Cardiac fibroblast (primary cell): ENCODE measurements at regions not wholly inside any gene's neighbourhood (a gene's known extent, or its start where the extent isn't known, plus 50 kb on each side); places are given as distances from the start of the nearest gene placed in this dataset.
"Not testable (repeated sequence)": the region's sequence is repeated elsewhere in the genome, so short reads cannot be mapped to it uniquely, and the experiment has no call there.

Experiments used
- DNase-seq, 2 donors: peaks; one replicate each; pipeline versions ENCODE4 v3.0.0 to v3.0.0-alpha.2; 2010; ENCODE audit warnings: low read depth in 2 of 2
- H3K4me3 ChIP-seq, 2 donors: replicated peaks in 1 of 2; 1 replicate in 1 of 2; 2 replicates in 1 of 2; pipeline ENCODE4 v1.5.1; 2011; ENCODE audit warnings: low read depth in 2 of 2, low read length in 2 of 2, mild to moderate bottlenecking in 2 of 2, moderate library complexity in 1 of 2
- TF ChIP-seq, protein P1 (sequence below): IDR thresholded peaks from one replicate; pipeline ENCODE4 v1.5.1; 2011; ENCODE audit warnings: low read depth, mild to moderate bottlenecking, low read length, inconsistent platforms

DNA sequence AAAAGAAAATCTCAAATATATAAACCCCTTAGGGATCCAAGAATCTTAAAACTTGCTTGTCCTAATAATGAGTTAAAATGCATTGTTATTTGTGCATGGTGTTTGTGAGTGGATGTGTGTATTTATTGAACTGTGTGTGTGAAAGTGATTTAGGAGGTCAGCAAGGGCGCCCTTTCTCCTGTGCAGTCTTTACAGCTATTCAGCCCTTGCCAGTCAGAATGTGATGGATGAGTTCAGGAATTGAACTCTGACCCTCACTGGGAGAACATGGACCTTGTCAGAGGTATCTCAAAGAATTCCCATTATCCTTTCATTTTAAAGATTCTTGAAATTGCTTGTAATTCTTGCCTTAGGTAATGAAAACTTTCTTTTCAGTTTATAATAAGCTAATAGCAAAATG lies 493.0 kb upstream of the ADGRL4 start:
- no peak overlapping the region for H3K4me3 ChIP-seq
- no peak for DNase-seq
- TF ChIP-seq, protein P1, sequence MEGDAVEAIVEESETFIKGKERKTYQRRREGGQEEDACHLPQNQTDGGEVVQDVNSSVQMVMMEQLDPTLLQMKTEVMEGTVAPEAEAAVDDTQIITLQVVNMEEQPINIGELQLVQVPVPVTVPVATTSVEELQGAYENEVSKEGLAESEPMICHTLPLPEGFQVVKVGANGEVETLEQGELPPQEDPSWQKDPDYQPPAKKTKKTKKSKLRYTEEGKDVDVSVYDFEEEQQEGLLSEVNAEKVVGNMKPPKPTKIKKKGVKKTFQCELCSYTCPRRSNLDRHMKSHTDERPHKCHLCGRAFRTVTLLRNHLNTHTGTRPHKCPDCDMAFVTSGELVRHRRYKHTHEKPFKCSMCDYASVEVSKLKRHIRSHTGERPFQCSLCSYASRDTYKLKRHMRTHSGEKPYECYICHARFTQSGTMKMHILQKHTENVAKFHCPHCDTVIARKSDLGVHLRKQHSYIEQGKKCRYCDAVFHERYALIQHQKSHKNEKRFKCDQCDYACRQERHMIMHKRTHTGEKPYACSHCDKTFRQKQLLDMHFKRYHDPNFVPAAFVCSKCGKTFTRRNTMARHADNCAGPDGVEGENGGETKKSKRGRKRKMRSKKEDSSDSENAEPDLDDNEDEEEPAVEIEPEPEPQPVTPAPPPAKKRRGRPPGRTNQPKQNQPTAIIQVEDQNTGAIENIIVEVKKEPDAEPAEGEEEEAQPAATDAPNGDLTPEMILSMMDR, result no peak

DNA sequence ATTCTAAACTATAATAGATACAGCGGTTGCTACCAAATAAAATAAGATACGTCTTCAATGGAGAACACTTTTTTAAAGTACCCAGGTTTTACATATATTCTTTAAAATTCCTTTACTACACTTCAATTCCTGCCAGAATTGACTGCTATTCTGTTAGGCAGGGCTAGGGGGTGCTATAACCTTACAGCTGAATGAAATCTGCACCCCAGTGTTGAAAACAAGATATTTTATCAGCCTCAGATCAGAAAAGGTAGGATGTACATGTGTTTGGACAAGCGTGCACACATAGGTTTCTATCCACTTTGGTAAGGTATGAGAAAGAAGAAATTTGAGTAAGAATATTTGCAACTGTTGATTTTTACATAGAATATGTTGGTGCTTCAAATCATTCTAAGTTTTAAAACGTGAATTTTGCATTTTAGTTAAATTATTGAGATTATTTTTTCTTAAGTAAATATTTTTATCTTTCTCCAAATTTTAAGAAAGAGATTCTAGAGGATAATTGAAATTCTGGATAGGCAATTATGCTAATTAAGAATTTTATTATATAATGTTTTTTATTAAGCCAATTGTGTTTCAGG lies 490.8 kb upstream of the ADGRL4 start:
- TF ChIP-seq, protein P1, result peak; percentile 93
- peak; percentile 57 to 59 for DNase-seq
- H3K4me3 ChIP-seq, result no peak overlapping the region

DNA sequence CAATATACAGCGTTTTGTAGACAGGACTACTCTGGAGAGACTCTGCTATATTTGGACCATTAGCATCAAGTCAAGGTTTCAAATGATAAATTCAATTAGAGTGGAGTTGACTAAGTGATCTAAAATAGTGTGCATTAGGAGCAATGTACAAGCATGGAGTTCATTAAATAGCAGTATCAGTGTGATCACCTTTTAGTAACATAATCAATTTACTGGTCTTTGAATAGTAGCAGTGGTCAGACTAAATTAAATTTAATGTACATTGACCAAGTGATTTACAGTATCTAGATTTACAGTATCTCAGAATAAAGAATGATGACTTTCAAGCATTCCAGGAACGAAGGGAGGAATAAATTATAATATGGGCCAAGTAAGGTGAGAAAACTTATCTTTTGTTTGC lies 489.6 kb upstream of the ADGRL4 start:
- DNase-seq, result no peak
- TF ChIP-seq, protein P1, result no peak
- H3K4me3 ChIP-seq, result no peak overlapping the region

GRCh38 chr1:79493702-79494101 lies 487.2 kb upstream of the ADGRL4 start:
- DNase-seq, H3K4me3 ChIP-seq: not testable (repeated sequence)

- not testable (repeated sequence) for H3K4me3 ChIP-seq, DNase-seq
Measured at GRCh38 chr1:79488572-79489121, 482.1 kb upstream of the ADGRL4 start.

DNA sequence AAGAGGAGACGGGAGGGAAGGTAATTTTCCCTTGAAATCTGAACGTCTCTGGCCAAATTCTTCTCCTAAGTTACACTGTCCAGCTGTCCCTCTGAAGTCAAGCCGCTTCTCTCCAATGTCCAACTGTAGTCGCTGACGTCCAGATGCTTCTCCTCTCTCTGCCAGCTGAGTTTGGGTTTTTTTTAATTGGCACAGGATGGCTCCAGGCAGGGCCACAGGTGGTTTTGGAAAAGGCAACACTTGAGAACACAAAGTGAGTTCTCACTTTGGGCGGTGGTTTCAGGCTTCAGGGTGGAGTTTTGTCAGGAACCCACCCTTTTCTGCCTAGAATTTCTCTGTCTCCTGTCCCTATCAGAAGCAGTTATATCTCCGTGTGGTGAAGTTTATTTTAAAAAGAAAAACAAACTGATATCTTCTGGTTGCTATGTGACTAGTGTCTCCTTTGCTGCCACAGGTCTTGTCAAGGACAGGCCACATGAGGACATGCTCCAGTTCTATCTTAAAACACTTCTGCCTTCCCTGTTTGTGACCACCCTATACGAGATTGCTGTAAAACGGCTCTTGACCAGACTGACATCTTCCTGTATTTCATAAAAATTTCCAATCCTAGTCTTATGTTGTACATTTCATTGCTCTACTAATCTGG lies 472.3 kb upstream of the ADGRL4 start:
- TF ChIP-seq, protein P1, result no peak

DNA sequence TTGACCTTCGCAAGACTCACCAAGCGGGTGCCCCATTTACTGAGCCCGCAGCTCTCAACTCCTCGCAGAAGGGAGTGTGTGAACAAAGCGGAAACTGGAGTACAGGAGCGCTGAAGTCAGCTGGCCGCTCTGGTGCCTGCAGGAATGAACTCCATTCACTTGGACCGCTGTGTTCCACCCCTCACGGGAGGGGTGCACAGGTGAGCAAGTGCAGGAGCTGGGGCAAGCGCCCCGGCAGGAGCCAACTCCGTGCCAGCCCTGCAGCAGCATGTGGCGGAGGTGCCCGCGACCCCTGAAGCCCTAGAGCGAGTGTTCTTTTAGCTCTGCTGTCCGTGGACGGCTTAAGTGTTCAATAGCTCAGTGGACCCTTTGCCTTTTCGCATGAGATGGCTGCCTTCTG lies 471.6 kb upstream of the ADGRL4 start:
- no peak for DNase-seq
- TF ChIP-seq, protein P1, result no peak
- no peak overlapping the region for H3K4me3 ChIP-seq

More for the DNA sequence above, 472.3 kb upstream of the ADGRL4 start:
- H3K4me3 ChIP-seq, result no peak overlapping the region
- DNase-seq, result no peak
